ENCODE measurements at regions not wholly inside any gene's neighbourhood (a gene's known extent, or its start where the extent isn't known, plus 50 kb on each side); places are given as distances from the start of the nearest gene placed in this dataset.

DNA sequence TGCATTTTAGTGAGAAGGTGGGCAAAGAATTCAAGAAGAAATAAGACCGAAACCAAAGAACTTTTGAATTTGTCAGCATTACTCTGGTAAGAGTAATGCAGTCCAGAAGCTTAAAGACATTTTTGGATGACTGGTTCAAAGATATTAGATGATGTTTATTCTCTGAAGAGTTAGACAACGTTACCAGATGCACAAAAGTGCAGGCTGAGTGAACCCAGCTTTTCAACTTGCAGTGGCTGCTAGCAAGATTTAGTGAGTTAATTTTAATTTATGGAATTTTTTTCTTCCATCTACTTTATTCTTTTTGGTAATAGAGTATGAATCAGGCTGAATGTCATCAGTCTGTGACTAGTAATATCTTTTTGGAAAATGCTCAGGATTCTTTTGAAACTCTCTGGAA is 267.3 kb upstream of the AZI2 start:
- TF ChIP-seq, protein P1, sequence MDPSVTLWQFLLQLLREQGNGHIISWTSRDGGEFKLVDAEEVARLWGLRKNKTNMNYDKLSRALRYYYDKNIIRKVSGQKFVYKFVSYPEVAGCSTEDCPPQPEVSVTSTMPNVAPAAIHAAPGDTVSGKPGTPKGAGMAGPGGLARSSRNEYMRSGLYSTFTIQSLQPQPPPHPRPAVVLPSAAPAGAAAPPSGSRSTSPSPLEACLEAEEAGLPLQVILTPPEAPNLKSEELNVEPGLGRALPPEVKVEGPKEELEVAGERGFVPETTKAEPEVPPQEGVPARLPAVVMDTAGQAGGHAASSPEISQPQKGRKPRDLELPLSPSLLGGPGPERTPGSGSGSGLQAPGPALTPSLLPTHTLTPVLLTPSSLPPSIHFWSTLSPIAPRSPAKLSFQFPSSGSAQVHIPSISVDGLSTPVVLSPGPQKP (IDR thresholded peaks at IDR 0.05; ENCODE audit: low read depth, low read length), result no peak
- no peak for TF ChIP-seq ZNF274 (IDR thresholded peaks at IDR 0.05; ENCODE audit: insufficient read depth, insufficient read length)
- TF ChIP-seq, protein P2, sequence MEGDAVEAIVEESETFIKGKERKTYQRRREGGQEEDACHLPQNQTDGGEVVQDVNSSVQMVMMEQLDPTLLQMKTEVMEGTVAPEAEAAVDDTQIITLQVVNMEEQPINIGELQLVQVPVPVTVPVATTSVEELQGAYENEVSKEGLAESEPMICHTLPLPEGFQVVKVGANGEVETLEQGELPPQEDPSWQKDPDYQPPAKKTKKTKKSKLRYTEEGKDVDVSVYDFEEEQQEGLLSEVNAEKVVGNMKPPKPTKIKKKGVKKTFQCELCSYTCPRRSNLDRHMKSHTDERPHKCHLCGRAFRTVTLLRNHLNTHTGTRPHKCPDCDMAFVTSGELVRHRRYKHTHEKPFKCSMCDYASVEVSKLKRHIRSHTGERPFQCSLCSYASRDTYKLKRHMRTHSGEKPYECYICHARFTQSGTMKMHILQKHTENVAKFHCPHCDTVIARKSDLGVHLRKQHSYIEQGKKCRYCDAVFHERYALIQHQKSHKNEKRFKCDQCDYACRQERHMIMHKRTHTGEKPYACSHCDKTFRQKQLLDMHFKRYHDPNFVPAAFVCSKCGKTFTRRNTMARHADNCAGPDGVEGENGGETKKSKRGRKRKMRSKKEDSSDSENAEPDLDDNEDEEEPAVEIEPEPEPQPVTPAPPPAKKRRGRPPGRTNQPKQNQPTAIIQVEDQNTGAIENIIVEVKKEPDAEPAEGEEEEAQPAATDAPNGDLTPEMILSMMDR (IDR thresholded peaks at IDR 0.05 in 2 of 3, conservative IDR thresholded peaks at IDR 0.05 in 1 of 3; ENCODE audit: control insufficient read depth in 2 of 3, extremely low read depth in 1 of 3, insufficient read depth in 1 of 3, low read depth in 3 of 3, low read length in 3 of 3), result no peak
- no peak for TF ChIP-seq PML (IDR thresholded peaks at IDR 0.05; ENCODE audit: low read length)
- no peak for TF ChIP-seq CREB1 (IDR thresholded peaks at IDR 0.05; ENCODE audit: low read depth)
- TF ChIP-seq EZH2 (IDR thresholded peaks at IDR 0.05; ENCODE audit: borderline replicate concordance, control insufficient read depth, low read depth, low read length), result no peak
- TF ChIP-seq GABPA (IDR thresholded peaks at IDR 0.05; ENCODE audit: low read depth), result no peak
- TF ChIP-seq BHLHE40 (IDR thresholded peaks at IDR 0.05; ENCODE audit: borderline replicate concordance in 1 of 2, low read depth in 2 of 2, low read length in 1 of 2), result no peak
- TF ChIP-seq SMAD1 (IDR thresholded peaks at IDR 0.05; ENCODE audit: low read depth, partially characterized antibody), result no peak
- TF ChIP-seq RBBP5 (conservative IDR thresholded peaks at IDR 0.05), result no peak
- TF ChIP-seq SP1 (IDR thresholded peaks at IDR 0.05; ENCODE audit: low read depth, low read length), result no peak
- TF ChIP-seq YY1 (IDR thresholded peaks at IDR 0.05; ENCODE audit: low read depth, low read length), result no peak
- no peak for TF ChIP-seq ZBED1 (IDR thresholded peaks at IDR 0.05; ENCODE audit: borderline replicate concordance)
- TF ChIP-seq, protein P3, sequence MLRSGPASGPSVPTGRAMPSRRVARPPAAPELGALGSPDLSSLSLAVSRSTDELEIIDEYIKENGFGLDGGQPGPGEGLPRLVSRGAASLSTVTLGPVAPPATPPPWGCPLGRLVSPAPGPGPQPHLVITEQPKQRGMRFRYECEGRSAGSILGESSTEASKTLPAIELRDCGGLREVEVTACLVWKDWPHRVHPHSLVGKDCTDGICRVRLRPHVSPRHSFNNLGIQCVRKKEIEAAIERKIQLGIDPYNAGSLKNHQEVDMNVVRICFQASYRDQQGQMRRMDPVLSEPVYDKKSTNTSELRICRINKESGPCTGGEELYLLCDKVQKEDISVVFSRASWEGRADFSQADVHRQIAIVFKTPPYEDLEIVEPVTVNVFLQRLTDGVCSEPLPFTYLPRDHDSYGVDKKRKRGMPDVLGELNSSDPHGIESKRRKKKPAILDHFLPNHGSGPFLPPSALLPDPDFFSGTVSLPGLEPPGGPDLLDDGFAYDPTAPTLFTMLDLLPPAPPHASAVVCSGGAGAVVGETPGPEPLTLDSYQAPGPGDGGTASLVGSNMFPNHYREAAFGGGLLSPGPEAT (IDR thresholded peaks at IDR 0.05; ENCODE audit: low read depth), result no peak

Data from GM12878 (cell line).